ENCODE measurements at regions not wholly inside any gene's neighbourhood (a gene's known extent, or its start where the extent isn't known, plus 50 kb on each side); places are given as distances from the start of the nearest gene placed in this dataset.

GRCh38 chr2:166563894-166564293 lies 69.8 kb upstream of the SCN7A start:
- H3K4me3 ChIP-seq = no peak overlapping the region
- no peaks in the 10 kb centered on the region for H3K79me2 ChIP-seq (replicated peaks; ENCODE audit: insufficient read depth)
- DNase-seq (ENCODE audit: low spot score) (no peak), ATAC-seq (no peak)
- no peaks in the 10 kb centered on the region for H3F3A ChIP-seq (replicated peaks; ENCODE audit: low read depth)
- no peak overlapping the region for H2AFZ ChIP-seq
- Mint-ChIP-seq H3K4me1 (no peaks in the 10 kb centered on the region), H3K27ac (no peak overlapping the region), H3K36me3 (ENCODE audit: low read depth) (no peaks in the 10 kb centered on the region), H3K27me3 (ENCODE audit: insufficient read depth, low read depth, poor library complexity) (peaks cover 1% of the 10 kb centered on the region), H3K4me3 (no peak overlapping the region), H3K9me3 (no peaks in the 10 kb centered on the region)
- H4K20me1 ChIP-seq (replicated peaks; ENCODE audit: insufficient read depth) = no peaks in the 10 kb centered on the region
- H3K4me2 ChIP-seq = no peak overlapping the region
- no peak for TF ChIP-seq CTCF (conservative IDR thresholded peaks at IDR 0.05; ENCODE audit: low read depth in 2 of 2)
- no peak for TF ChIP-seq ZNF114 (CRISPR knock-in tag; IDR thresholded peaks at IDR 0.05)
- TF ChIP-seq POLR2AphosphoS5 (IDR thresholded peaks at IDR 0.05; ENCODE audit: low read depth) = no peak
- no peak for TF ChIP-seq EZH2 (IDR thresholded peaks at IDR 0.05; ENCODE audit: low read depth, unreplicated experiment)
- no peak for TF ChIP-seq ZNF331 (CRISPR knock-in tag; IDR thresholded peaks at IDR 0.05; ENCODE audit: low read depth)
- TF ChIP-seq CREB1 (CRISPR knock-in tag; IDR thresholded peaks at IDR 0.05; ENCODE audit: low read depth) = no peak
- TF ChIP-seq JUNB (IDR thresholded peaks at IDR 0.05; ENCODE audit: unreplicated experiment) = no peak
- no peak for TF ChIP-seq EZH2phosphoT487 (IDR thresholded peaks at IDR 0.05; ENCODE audit: unreplicated experiment)
- TF ChIP-seq NANOG (IDR thresholded peaks at IDR 0.05; ENCODE audit: borderline replicate concordance) = no peak
- TF ChIP-seq, protein P1, sequence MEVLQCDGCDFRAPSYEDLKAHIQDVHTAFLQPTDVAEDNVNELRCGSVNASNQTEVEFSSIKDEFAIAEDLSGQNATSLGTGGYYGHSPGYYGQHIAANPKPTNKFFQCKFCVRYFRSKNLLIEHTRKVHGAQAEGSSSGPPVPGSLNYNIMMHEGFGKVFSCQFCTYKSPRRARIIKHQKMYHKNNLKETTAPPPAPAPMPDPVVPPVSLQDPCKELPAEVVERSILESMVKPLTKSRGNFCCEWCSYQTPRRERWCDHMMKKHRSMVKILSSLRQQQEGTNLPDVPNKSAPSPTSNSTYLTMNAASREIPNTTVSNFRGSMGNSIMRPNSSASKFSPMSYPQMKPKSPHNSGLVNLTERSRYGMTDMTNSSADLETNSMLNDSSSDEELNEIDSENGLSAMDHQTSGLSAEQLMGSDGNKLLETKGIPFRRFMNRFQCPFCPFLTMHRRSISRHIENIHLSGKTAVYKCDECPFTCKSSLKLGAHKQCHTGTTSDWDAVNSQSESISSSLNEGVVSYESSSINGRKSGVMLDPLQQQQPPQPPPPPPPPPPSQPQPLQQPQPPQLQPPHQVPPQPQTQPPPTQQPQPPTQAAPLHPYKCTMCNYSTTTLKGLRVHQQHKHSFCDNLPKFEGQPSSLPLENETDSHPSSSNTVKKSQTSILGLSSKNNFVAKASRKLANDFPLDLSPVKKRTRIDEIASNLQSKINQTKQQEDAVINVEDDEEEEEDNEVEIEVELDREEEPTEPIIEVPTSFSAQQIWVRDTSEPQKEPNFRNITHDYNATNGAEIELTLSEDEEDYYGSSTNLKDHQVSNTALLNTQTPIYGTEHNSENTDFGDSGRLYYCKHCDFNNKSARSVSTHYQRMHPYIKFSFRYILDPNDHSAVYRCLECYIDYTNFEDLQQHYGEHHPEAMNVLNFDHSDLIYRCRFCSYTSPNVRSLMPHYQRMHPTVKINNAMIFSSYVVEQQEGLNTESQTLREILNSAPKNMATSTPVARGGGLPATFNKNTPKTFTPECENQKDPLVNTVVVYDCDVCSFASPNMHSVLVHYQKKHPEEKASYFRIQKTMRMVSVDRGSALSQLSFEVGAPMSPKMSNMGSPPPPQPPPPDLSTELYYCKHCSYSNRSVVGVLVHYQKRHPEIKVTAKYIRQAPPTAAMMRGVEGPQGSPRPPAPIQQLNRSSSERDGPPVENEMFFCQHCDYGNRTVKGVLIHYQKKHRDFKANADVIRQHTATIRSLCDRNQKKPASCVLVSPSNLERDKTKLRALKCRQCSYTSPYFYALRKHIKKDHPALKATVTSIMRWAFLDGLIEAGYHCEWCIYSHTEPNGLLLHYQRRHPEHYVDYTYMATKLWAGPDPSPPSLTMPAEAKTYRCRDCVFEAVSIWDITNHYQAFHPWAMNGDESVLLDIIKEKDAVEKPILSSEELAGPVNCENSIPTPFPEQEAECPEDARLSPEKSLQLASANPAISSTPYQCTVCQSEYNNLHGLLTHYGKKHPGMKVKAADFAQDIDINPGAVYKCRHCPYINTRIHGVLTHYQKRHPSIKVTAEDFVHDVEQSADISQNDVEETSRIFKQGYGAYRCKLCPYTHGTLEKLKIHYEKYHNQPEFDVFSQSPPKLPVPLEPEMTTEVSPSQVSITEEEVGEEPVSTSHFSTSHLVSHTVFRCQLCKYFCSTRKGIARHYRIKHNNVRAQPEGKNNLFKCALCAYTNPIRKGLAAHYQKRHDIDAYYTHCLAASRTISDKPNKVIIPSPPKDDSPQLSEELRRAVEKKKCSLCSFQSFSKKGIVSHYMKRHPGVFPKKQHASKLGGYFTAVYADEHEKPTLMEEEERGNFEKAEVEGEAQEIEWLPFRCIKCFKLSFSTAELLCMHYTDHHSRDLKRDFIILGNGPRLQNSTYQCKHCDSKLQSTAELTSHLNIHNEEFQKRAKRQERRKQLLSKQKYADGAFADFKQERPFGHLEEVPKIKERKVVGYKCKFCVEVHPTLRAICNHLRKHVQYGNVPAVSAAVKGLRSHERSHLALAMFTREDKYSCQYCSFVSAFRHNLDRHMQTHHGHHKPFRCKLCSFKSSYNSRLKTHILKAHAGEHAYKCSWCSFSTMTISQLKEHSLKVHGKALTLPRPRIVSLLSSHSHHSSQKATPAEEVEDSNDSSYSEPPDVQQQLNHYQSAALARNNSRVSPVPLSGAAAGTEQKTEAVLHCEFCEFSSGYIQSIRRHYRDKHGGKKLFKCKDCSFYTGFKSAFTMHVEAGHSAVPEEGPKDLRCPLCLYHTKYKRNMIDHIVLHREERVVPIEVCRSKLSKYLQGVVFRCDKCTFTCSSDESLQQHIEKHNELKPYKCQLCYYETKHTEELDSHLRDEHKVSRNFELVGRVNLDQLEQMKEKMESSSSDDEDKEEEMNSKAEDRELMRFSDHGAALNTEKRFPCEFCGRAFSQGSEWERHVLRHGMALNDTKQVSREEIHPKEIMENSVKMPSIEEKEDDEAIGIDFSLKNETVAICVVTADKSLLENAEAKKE (CRISPR knock-in tag; IDR thresholded peaks at IDR 0.05) = no peak
- TF ChIP-seq STAT1 (IDR thresholded peaks at IDR 0.05; ENCODE audit: unreplicated experiment) = no peak
- TF ChIP-seq REST (IDR thresholded peaks at IDR 0.05; ENCODE audit: unreplicated experiment) = no peak
- TF ChIP-seq, protein P2, sequence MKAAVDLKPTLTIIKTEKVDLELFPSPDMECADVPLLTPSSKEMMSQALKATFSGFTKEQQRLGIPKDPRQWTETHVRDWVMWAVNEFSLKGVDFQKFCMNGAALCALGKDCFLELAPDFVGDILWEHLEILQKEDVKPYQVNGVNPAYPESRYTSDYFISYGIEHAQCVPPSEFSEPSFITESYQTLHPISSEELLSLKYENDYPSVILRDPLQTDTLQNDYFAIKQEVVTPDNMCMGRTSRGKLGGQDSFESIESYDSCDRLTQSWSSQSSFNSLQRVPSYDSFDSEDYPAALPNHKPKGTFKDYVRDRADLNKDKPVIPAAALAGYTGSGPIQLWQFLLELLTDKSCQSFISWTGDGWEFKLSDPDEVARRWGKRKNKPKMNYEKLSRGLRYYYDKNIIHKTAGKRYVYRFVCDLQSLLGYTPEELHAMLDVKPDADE (IDR thresholded peaks at IDR 0.05) = no peak
- H3K27ac ChIP-seq (ENCODE audit: low read depth) = no peak overlapping the region
- no peaks in the 10 kb centered on the region for H3K4me1 ChIP-seq (ENCODE audit: insufficient read depth)
- H3K36me3 ChIP-seq (ENCODE audit: insufficient read depth) = no peaks in the 10 kb centered on the region
- no peaks in the 10 kb centered on the region for H3K27me3 ChIP-seq (ENCODE audit: insufficient read depth)
- no peaks in the 10 kb centered on the region for H3K9me2 ChIP-seq (ENCODE audit: insufficient read depth)

Data from GM23338 (cell line).